Upper lobe of left lung (tissue), 4 donors: ENCODE measurements at regions not wholly inside any gene's neighbourhood (a gene's known extent, or its start where the extent isn't known, plus 50 kb on each side); places are given as distances from the start of the nearest gene placed in this dataset.

Experiments used
- CTCF ChIP-seq, 6 experiments: fragments of 450-650 bp in 4 of 6; fragments of 200-600 bp in 2 of 6; sonication (generic) in 2 of 6; IDR thresholded peaks; one replicate each; pipeline ENCODE4 v1.5.1; 2016 to 2019; ENCODE audit warnings: antibody characterized with exemption in 6 of 6
- EP300 ChIP-seq, 4 donors: sonication (generic); formaldehyde crosslinking; IDR thresholded peaks; one replicate each; pipeline ENCODE4 v1.5.1; 2017; ENCODE audit warnings: antibody characterized with exemption in 4 of 4, control low read depth in 2 of 4
- POLR2A ChIP-seq, 4 donors: fragments of 450-650 bp; IDR thresholded peaks; one replicate each; pipeline ENCODE4 v1.5.1; 2016 to 2017; ENCODE audit warnings: antibody characterized with exemption in 4 of 4, mild to moderate bottlenecking in 2 of 4

GRCh38 chr4:132445386-132445785 is 703.7 kb upstream of the PCDH10 start:
- TF ChIP-seq CTCF (IDR thresholded peaks at IDR 0.05) = no peak
- no peak for TF ChIP-seq POLR2A (IDR thresholded peaks at IDR 0.05)
- no peak for TF ChIP-seq EP300 (IDR thresholded peaks at IDR 0.05)
